NCI-H1436 treated with DMSO at 0.1 percent for 48 hours (cell line): ENCODE measurements at regions not wholly inside any gene's neighbourhood (a gene's known extent, or its start where the extent isn't known, plus 50 kb on each side); places are given as distances from the start of the nearest gene placed in this dataset.

Experiments
- DNase-seq: peaks from one replicate; lab custom pipeline; 2025; lab: John Stamatoyannopoulos, UW

DNA sequence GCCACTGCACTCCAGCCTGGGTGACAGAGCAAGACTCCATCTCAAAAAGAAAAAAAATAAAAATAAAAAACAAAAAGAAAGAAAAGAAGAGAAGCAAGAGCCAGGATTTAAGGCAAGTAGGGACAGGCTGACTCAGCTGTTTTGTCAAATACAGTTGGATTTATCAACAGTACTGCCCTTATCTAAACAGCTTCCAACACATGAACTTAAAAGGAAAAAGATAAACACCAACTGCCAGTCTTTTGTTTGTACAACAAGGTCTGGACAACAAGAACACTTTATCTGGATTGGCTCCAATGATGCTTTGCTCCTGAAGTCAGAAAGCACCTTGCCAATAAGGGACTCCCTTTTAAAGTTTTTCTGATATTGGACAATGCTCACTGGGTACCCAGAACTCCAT is 886.0 kb downstream of the ADGRL2 start:
- no peak for DNase-seq

DNA sequence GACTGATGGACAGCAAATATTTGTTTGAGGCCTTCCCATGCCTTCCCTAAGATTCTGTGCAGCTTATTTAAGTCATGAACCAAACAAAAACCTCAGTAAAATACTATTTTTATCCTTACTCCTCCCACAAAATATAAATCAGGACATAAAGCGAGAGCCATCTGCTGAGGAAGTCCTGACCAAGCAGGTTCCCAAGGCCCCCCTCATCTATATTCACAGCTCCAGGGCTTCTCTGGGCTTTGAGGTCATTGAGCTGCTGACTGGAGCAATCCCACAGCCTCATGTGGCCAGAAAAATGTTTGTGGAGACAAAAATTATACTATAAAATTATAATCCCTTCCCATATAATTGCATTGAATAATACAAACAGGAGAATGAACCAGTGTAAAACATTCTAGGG is 846.2 kb downstream of the ADGRL2 start:
- no peak for DNase-seq

DNA sequence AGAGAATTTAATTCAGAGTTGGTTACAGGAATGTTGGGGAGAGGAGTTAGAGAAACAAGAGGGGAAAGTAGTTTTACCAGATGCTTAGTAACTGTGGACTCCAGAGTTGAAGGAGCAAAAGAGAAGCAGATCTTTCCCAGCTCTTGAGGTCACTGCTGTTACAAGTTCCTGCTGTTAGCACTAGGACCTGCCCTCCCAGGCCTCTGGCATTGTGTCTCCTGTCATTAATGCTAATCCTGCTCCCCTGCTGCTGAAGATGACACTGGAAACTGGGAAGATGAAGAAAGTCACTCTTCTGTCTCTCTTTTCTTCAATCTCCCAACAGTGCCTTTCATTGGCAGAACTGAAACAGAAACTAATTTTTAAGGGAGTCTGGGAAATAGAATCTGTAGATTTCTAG is 845.6 kb downstream of the ADGRL2 start:
- DNase-seq: no peak

DNA sequence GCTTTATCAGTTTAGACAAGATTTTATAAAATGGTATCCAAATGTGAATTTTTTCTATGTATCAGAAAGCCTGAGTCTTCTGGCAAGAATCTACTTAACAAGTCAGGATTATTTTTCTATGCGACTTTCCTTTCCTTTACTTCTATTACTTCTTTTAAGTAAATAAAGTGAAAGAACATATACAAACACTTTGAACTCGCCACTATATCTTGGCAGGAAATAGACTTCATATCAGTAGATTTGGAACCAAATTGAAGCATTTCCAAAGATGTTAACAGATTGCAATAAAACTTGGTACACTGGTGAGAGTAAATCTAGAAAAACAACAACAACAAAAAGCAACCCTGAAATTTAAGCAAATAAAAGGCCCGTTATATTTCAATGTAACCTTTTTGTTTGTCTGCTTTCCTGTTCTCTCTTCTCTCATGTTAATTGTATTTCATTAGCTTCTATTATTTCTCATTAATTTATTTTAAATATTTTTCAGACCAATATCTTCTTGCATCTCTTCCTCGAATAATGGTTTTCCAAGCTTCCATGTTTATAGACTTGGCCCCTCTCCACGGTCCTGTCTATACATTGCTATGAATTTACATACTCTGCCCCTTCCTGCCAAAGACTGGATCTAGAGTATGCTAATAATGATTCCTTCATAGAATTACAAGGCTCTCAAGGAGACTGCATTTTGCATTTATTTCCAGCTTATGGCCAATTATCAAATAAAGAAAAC is 843.6 kb downstream of the ADGRL2 start:
- DNase-seq: no peak

DNA sequence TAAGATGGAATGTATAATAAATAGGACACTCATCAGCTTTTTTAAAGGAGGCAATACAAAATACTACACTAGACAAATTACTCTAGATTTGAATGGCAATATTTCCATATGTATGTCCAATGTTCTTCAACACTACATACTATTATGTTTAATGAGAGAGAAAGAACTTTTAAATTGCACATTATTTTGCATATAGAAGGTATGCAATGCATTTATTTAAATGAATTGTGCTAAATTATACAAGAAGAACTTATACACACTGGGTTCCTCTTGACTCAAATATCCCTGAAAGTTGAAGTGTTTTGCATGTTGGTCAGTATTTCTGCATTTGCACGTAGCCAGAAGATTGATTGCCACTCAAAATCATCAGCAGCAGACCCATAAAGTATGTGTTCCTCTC is 839.6 kb downstream of the ADGRL2 start:
- DNase-seq: no peak

DNA sequence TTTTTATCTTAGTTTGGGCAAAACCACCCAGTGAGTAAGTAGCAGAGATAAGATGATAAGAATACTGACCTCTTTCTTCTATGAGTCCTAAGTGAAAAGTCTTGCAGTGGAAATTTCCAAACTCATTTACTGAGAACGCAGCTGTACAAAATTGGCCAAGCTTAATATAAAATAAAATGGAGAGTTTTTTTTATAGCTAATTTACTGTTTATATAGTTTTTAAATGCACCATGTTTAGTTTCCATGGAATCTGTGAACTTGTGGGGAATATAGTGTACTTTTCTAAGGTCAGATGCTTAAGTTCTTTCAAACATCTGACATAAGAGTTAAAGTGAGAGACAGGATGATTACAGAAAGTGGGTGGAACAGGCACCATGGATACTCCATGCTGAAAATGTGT is 833.5 kb downstream of the ADGRL2 start:
- DNase-seq: no peak

DNA sequence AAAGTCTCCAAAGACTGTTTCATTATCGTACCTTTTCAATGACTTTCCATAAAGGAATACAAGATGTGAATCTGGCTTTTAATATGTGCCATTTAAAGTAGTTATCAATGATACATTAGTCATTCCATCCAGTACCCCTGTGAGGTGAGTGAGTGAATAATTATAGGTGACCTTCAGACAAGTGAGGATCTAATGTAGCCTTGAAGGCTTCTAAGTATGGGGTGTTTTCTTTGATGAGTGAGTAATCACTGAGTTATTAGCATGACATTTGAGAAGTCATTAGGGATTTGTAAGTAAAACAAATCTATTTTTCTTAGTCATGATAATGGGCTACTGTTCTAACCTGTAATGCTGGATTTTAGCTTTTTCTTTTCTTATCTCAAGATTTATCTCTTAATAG is 831.4 kb downstream of the ADGRL2 start:
- DNase-seq: peak; percentile 18

DNA sequence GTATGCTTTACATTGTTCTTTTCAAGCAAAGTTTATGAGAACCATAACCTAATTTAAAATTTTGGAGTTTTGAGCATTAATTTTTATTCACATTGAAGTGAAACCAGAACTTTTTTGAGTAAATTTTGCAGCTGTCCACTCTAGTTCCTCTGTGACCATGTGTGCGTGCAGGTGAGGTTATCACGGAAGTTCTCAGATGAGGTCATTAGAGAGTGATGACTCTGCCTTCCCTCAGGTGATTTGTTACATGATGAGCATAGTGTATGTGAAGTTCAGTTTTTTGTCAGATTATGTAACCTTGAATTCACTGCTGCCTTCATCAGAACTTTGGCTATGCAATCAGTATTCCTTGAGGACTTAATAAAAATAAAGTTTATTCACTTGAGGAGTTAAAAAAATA is 828.2 kb downstream of the ADGRL2 start:
- DNase-seq: no peak

DNA sequence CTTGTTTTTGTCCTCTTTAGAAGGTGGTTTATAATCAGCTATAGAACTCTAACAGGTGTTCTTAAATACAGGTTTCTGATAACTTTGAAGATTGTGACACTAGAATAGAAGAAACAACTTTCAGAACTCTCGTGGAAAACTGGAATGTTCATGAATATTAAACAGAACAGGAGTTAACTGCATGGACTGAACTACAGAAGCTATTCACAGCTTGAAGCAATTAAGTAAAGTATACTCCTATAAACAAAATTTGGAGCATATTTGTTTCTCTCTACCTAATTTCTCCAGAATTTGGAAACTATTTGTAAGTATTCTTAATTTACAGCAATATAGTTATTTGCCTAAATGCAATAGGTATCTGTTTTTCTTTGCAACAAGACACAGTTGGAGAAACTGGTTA is 824.8 kb downstream of the ADGRL2 start:
- DNase-seq: no peak

DNA sequence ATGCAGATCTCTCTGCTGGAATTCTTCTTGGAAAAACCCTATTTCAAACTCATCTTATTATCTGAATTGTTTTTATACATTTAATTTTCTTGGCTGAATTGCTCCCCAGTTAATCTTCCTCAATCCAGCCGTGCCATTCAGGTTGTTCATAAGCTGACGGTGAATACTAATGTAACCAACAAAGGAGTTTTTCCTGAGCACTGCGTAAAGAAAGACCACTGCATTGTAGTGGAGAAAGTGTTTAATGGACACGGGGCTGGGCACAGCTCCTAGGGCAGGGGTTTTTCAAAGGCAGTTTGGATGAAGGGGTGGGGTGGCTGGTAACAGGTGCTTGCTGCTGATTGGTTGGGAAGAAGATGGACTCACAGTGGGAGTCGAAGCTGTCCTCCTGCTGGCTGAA is 820.3 kb downstream of the ADGRL2 start:
- DNase-seq: no peak

DNA sequence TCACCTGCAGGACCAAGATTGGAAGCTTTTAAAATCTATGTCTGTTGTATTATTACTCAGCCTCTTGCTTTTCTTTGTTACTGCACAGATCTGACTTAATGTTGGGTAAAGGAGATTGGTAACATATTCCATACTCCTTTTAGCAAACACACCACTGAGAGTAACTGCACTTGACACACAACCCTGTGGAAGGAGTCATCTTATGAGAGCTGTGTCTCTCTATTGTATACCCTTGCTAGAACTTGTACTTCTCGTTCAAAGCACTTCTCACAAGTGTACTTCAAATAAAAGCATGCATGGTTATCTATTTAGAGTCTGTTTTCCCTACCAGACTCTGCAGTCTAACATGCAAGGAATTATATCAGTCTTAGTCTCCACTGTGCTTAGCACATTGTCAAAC is 813.4 kb downstream of the ADGRL2 start:
- no peak for DNase-seq

DNA sequence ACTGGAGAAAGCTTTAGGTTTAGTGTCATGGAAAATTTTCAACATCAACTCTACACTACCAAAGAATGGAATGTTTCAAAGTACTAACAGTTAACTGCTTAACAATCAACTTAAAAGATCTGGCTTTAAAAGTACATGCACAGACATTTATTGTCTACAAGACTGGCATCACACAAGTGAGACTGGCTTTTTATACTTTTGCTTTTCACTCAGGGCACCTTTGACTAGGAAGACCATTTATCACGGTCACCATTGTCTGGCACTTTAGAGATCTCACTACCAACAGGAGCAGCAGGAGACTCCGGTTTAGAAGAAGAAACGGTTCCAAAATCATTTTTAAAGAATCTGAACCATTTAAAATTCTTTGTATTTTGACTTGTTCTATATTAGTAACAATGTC is 812.3 kb downstream of the ADGRL2 start:
- no peak for DNase-seq

DNA sequence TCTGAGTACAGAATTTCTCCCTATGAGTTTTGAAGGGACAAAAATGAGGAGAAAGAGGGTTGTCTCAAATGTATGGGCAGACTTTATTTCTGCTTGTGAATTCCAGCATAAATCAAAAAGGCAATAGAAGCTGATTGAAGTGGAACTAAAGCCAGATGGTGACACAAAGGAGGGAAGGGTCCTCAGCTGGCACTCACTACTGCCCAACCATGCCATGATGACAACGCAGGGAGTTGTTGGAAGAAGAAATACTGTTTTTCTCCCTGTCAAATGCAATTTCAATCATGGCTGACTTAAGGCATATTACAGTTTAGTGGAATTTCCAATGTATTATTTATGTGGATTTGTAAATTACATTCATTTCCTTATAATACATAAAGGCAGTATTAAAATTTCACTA is 805.8 kb downstream of the ADGRL2 start:
- no peak for DNase-seq

DNA sequence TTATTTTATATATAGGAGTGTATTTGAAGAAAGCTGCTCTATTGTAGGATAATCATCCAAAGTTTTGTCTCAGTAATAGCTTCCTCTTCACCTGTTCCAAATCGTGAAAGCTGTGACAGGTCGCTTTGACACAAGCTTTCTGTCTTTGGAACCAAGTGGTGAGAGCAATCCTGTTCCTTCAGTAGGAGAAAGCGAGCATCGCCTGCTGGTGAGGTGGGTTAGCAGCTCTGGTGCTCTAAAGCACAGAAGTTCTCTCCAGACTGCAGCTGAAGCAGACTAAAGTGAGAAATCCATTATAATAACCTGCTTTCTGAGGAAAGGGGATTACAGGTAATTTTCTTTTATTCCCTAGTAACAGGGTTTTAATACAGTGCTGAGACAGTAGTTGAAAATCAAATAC is 803.8 kb downstream of the ADGRL2 start:
- no peak for DNase-seq

DNA sequence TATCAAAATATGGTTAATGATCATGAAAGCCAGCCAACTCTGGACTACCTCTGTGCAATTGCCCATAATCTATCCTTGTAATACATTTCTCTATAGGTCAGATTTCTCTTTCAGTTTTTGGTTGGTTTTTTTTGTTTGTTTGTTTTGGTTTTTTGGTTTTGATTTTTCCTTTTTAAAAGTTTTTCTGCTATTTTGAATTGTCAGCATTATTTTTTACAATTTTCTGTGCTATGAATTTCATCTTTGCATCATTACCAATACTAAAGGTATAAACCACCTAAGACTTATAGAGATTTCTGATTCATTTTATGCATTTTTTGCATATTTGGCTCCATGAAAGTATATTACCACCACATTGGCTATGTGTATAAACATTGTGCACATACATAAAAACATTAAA is 799.6 kb downstream of the ADGRL2 start:
- DNase-seq: no peak

DNA sequence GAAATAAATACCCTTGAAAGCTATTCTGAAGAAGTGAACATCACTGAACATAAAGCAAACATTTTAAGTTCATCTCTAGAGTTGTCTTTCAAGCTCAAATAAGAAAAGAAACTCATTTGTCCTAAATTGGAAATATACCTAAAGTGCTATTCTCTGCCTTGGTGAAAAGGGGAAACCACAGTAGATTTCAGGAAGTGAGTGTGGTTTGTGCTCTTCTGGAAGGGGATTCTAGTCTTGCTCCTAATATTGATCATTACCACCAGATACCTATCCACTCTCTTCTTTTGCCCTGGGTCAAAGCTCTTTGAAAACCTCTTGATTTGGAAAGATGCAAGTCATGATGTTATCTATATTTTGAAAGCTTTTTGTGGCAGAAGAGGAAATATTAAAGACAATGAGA is 798.1 kb downstream of the ADGRL2 start:
- no peak for DNase-seq

DNA sequence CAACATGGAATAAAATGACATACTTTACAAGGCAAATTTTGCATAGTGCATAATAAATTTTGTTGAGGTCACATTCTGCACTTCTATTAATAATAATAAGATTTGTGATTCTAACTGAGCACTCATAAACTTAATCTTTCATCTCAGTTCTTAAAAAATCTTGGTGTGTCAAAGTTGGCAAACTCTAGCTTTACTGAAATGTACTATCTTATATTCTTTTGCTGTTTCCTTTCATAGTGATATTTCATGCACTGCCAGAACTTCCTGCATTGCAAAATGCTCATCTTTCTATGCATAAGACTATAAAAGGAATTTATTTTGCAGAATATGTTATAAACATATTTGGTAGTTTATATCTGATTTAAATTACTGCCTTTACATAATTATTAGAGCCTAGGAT is 797.6 kb downstream of the ADGRL2 start:
- no peak for DNase-seq

DNA sequence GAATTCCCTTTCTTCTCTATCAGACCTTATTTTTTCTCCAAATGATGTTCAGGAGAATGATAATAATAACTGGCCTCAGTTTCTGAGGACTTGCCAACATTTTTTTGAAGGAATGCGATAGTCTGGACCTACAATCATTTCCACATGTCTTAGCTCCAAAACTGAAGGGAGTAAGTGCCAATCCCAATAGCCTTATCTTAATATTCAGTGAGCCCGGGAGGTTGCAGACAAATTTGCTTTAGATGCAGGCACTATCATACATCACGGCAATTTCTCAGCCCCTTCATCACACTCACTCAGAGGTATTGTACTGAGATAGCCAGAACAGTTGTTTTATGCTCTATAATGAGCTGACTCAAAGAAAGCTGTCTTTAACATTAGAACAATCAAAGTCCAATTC is 796.9 kb downstream of the ADGRL2 start:
- no peak for DNase-seq

DNA sequence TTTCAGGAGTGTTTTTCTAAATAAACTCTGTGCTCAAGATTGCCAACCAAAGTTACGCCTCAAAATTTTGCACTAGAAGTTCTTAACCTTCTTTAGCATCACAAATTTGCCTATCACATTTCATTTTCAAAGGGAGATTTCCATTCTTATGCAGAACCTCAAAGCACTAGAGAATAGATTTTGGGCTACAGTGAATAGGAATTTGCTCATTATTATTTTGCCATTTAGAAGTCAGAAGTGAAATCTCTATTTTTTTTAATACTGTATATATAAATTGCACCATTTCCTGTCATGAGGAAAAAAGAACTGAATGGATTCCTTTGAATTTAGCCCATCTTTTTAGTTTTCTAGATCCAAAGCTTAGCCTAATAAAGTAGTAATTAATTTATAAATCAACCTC is 796.4 kb downstream of the ADGRL2 start:
- DNase-seq: no peak

DNA sequence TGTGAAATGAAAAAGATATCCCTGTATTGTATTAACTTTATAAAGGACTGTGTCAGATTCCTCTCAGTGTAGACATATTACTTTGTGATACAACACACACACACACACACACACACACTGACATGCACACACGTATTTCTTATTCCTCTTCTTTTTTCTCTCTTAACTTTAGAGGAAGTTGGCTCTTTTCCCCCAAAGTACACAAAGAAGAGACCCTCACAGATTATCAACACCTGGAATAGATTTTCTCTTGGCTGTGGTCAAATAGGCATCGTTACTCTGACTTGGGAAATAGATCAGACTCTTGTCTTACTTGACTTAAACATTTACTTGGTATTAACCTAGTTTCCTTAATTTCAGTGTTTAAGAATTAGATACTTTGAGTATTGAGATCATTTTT is 792.8 kb downstream of the ADGRL2 start:
- DNase-seq: no peak

DNA sequence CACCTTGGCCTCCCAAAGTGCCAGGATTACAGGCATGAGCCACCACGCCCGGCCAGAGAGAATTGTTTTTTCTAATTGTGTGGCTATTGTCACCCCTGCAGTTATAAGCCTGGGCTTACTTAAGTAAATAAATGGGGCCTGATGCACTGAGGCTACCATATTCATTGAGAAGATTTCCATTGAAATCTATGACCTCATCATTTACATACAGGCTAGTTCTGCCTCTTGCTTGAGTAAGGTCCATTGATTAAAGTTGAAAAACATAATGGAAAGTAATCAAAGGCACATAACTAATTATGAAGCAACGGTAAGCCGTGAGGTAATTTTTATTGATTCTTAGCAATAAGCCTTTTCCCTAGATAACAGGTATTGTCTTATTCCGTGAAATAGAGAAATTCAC is 788.9 kb downstream of the ADGRL2 start:
- DNase-seq: no peak

DNA sequence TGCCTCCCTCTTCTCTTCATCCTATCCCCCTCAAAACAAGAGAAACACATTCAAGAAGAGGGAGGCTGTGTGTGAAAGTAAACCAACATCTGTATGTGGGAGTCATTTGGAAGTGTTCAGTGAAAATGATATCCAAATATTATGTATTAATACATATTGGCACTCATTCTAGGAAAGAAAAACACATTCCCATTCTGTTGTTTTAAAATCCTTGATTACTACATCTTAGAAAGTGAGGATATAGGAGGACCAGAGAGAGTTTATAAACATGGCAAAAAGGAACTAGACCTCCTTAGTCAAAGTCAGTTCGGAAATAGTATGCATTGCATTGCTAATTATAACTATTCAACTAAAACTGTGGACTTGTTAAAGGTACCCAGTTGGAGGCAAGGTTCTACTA is 786.6 kb downstream of the ADGRL2 start:
- no peak for DNase-seq

DNA sequence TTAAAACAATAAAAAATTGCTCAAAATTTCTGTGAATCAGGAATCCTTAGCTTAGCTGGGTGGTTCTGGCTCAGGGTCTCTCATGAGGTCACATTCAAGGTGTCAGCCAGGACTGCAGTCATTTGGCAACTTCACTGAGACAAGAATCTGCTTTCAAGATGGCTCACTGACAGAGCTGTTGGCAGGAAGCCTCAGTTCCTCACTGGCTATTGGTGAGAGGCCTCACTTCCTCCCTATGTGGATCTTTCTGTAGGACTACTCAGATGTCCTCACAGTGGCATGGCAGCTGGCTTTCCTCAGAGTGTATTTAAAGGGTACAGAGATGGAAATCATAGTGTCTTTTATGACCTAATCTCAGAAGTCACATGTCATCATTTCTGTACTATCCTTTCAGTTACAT is 785.7 kb downstream of the ADGRL2 start:
- DNase-seq: no peak

DNA sequence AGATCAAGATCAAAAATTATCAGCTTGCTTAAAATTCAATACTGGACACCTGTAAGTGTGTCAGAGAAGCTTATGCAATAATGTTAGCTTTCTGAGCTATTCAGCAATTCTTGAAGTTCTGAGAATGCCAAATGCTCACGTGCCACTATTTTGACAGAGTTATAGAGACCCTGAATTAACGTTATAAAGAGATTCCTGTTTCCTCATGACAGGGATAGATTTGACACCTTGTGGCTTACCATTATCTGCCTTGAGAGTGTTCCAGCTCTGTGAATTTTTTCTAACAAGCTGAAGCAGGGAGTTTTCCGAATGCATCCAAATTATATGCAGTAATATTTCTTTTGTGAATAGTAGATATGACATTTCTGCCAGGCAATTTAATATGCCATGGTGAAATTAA is 781.6 kb downstream of the ADGRL2 start:
- no peak for DNase-seq
